GM23338 (cell line): ENCODE measurements at regions not wholly inside any gene's neighbourhood (a gene's known extent, or its start where the extent isn't known, plus 50 kb on each side); places are given as distances from the start of the nearest gene placed in this dataset.

Source experiments
- ATAC-seq: fragments of 200-7000 bp; cut with Tn5 transposase; 3 replicates; pipeline ENCODE4 v1.9.1; 2020
- DNase-seq: peaks from one replicate; pipeline ENCODE4 v3.0.0-alpha.2; 2015; ENCODE audit warnings: low spot score
- H2AFZ ChIP-seq: fragments of 200-600 bp; sonication (generic); 2 replicates; pipeline ENCODE4 v1.8.0; 2016; ENCODE audit warnings: antibody characterized with exemption, mild to moderate bottlenecking, moderate library complexity
- H3F3A ChIP-seq: fragments of 200-600 bp; sonication (generic); replicated peaks from 2 replicates; pipeline ENCODE4 v1.8.0; 2017; ENCODE audit warnings: antibody characterized with exemption, mixed run types, low read depth
- H3K27ac ChIP-seq: fragments of 200-600 bp; sonication (generic); 2 replicates; pipeline ENCODE4 v1.6.1; 2016; ENCODE audit warnings: low read depth
- H3K27me3 ChIP-seq: fragments of 200-600 bp; sonication (generic); 2 replicates; pipeline ENCODE4 v1.8.0; 2016; ENCODE audit warnings: mild to moderate bottlenecking, mixed run types, moderate library complexity; ENCODE audit not compliant: insufficient read depth
- H3K36me3 ChIP-seq: fragments of 200-600 bp; sonication (generic); 2 replicates; pipeline ENCODE4 v1.8.0; 2016; ENCODE audit warnings: mild to moderate bottlenecking; ENCODE audit not compliant: insufficient read depth
- H3K4me1 ChIP-seq: fragments of 200-600 bp; sonication (generic); 2 replicates; pipeline ENCODE4 v1.8.0; 2016; ENCODE audit warnings: mild to moderate bottlenecking, moderate library complexity; ENCODE audit not compliant: insufficient read depth
- H3K4me2 ChIP-seq: fragments of 200-600 bp; sonication (generic); 2 replicates; pipeline ENCODE4 v1.7.1; 2017; ENCODE audit warnings: mixed run types
- H3K4me3 ChIP-seq: fragments of 200-600 bp; sonication (generic); 2 replicates; pipeline ENCODE4 v1.6.1; 2016; ENCODE audit warnings: mixed run types
- H3K79me2 ChIP-seq: fragments of 200-600 bp; sonication (generic); replicated peaks from 2 replicates; pipeline ENCODE4 v1.8.0; 2017; ENCODE audit warnings: mild to moderate bottlenecking; ENCODE audit not compliant: insufficient read depth
- H3K9me2 ChIP-seq: fragments of 200-600 bp; sonication (generic); 2 replicates; pipeline ENCODE4 v1.8.0; 2017; ENCODE audit not compliant: insufficient read depth
- H4K20me1 ChIP-seq: fragments of 200-600 bp; sonication (generic); replicated peaks from 2 replicates; pipeline ENCODE4 v1.8.0; 2017; ENCODE audit warnings: mild to moderate bottlenecking; ENCODE audit not compliant: insufficient read depth
- H3K27ac Mint-ChIP-seq: 2 replicates; pipeline ENCODE4 v1.8.0; 2020; ENCODE audit warnings: inconsistent platforms, mild to moderate bottlenecking, moderate library complexity, mixed read lengths
- H3K27me3 Mint-ChIP-seq: 3 replicates; pipeline ENCODE4 v1.8.0; 2022; ENCODE audit warnings: low read depth, mild to moderate bottlenecking, moderate library complexity, mixed read lengths, inconsistent platforms; ENCODE audit not compliant: insufficient read depth, poor library complexity
- H3K36me3 Mint-ChIP-seq: 3 replicates; pipeline ENCODE4 v1.8.0; 2021; ENCODE audit warnings: low read depth, mild to moderate bottlenecking, inconsistent platforms, moderate library complexity, mixed read lengths
- H3K4me1 Mint-ChIP-seq: 3 replicates; pipeline ENCODE4 v1.8.0; 2020; ENCODE audit warnings: mild to moderate bottlenecking, inconsistent platforms, mixed read lengths
- H3K4me3 Mint-ChIP-seq: 3 replicates; pipeline ENCODE4 v1.8.0; 2021; ENCODE audit warnings: moderate library complexity, mild to moderate bottlenecking, inconsistent platforms, mixed read lengths
- H3K9me3 Mint-ChIP-seq: 3 replicates; pipeline ENCODE4 v1.8.0; 2020; ENCODE audit warnings: moderate library complexity, mild to moderate bottlenecking, inconsistent platforms, mixed read lengths
- CREB1 ChIP-seq: fragments of 250-450 bp; sonication (Bioruptor Pico); IDR thresholded peaks from 2 replicates; pipeline ENCODE4 v1.5.0; 2020; ENCODE audit warnings: low read depth, mild to moderate bottlenecking, moderate library complexity
- EZH2 ChIP-seq: fragments of 200-600 bp; sonication (generic); IDR thresholded peaks from one replicate; pipeline ENCODE4 v1.8.0; 2017; ENCODE audit warnings: antibody characterized with exemption, mild to moderate bottlenecking, low read depth; ENCODE audit not compliant: unreplicated experiment
- EZH2phosphoT487 ChIP-seq: fragments of 200-600 bp; sonication (generic); IDR thresholded peaks from one replicate; pipeline ENCODE4 v1.8.1; 2018; ENCODE audit warnings: antibody characterized with exemption; ENCODE audit not compliant: unreplicated experiment
- JUNB ChIP-seq: IDR thresholded peaks from one replicate; pipeline ENCODE4 v1.6.1; 2016; ENCODE audit warnings: antibody characterized with exemption; ENCODE audit not compliant: unreplicated experiment
- NANOG ChIP-seq: IDR thresholded peaks from 2 replicates; pipeline ENCODE4 v1.6.1; 2016; ENCODE audit warnings: antibody characterized with exemption, borderline replicate concordance
- POLR2AphosphoS5 ChIP-seq: IDR thresholded peaks from 2 replicates; pipeline ENCODE4 v1.6.1; 2016; ENCODE audit warnings: antibody characterized with exemption, low read depth
- STAT1 ChIP-seq: IDR thresholded peaks from one replicate; pipeline ENCODE4 v1.6.1; 2016; ENCODE audit warnings: antibody characterized with exemption; ENCODE audit not compliant: unreplicated experiment
- ZNF114 ChIP-seq: fragments of 250-450 bp; sonication (Bioruptor Pico); IDR thresholded peaks from 2 replicates; pipeline ENCODE4 v1.5.0; 2020; ENCODE audit warnings: mild to moderate bottlenecking, moderate library complexity
- ZNF331 ChIP-seq: fragments of 250-450 bp; sonication (Bioruptor Pico); IDR thresholded peaks from 2 replicates; pipeline ENCODE4 v1.5.0; 2020; ENCODE audit warnings: low read depth, mild to moderate bottlenecking, moderate library complexity
- TF ChIP-seq, protein P1 (sequence below): IDR thresholded peaks from 2 replicates; pipeline ENCODE4 v1.6.1; 2016; ENCODE audit warnings: antibody characterized with exemption
- TF ChIP-seq, protein P2 (sequence below): IDR thresholded peaks from one replicate; pipeline ENCODE4 v1.6.1; 2018; ENCODE audit warnings: antibody characterized with exemption; ENCODE audit not compliant: unreplicated experiment
- TF ChIP-seq, protein P3 (sequence below): fragments of 250-450 bp; sonication (Bioruptor Pico); IDR thresholded peaks from 2 replicates; pipeline ENCODE4 v1.5.0; 2020; ENCODE audit warnings: mild to moderate bottlenecking, moderate library complexity

DNA sequence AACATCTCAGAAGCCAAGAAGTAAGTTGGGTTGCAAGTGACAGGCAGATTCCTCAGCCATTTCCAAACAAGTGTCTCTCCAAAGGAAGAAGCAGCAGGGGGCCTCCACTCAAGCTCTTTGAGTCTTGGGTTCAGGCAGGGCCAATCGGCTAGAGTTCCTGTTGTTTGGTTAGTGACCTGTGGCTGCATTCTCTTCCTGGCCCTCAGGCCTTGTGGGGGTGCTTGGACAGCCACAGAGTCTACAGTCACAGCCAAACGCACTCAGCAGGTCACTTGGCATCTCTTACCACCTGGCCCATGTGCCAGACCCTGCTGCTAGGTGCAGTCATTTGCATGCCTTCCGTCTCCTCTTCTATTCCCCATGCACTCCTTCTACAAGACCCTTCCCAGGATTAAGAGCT is 353.9 kb downstream of the GRIN2B start (continued):
- no peak for TF ChIP-seq ZNF331
- no peak for TF ChIP-seq CREB1 (CRISPR knock-in tag)
- no peak for TF ChIP-seq EZH2
- TF ChIP-seq, protein P1, sequence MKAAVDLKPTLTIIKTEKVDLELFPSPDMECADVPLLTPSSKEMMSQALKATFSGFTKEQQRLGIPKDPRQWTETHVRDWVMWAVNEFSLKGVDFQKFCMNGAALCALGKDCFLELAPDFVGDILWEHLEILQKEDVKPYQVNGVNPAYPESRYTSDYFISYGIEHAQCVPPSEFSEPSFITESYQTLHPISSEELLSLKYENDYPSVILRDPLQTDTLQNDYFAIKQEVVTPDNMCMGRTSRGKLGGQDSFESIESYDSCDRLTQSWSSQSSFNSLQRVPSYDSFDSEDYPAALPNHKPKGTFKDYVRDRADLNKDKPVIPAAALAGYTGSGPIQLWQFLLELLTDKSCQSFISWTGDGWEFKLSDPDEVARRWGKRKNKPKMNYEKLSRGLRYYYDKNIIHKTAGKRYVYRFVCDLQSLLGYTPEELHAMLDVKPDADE = no peak
- TF ChIP-seq NANOG = no peak

DNA sequence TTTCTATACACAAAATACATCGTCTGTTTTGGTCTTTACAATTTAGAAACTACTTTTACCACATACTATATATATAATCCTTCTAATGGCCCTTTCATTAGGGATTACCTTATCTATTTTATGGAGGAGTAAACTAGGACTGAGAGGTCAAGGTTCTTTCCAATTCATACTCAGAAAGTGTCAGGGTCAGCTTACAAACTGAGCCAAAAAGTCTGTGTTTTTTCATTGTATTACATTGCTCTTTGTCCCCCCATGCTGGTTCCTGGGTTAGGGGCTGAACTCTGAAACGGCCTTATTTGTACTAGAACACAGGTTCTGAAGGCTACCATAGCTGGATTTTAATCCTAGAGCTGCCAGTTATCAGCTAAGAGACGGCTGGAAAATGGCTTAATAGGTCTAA is 368.1 kb downstream of the GRIN2B start:
- H3K27ac ChIP-seq = no peak overlapping the region
- no peaks in the 10 kb centered on the region; the same call in 1 of the 3 replicates for H3K36me3 Mint-ChIP-seq
- H3K4me3 Mint-ChIP-seq = no peak overlapping the region
- no peaks in the 10 kb centered on the region for H3K27me3 ChIP-seq
- DNase-seq (no peak), ATAC-seq (no peak)
- no peak overlapping the region for H2AFZ ChIP-seq
- H4K20me1 ChIP-seq = no peaks in the 10 kb centered on the region; the same call in none of the 2 replicates
- no peaks in the 10 kb centered on the region for H3K79me2 ChIP-seq
- H3K9me3 Mint-ChIP-seq = no peaks in the 10 kb centered on the region
- H3K4me1 Mint-ChIP-seq = no peaks in the 10 kb centered on the region; the same call in 2 of the 3 replicates
- peaks cover 4% of the 10 kb centered on the region for H3K27me3 Mint-ChIP-seq
- no peak overlapping the region for H3K4me3 ChIP-seq
- no peaks in the 10 kb centered on the region for H3K4me1 ChIP-seq
- no peaks in the 10 kb centered on the region for H3K36me3 ChIP-seq
- no peak overlapping the region for H3K4me2 ChIP-seq
- H3K27ac Mint-ChIP-seq = no peak overlapping the region
- H3F3A ChIP-seq = no peaks in the 10 kb centered on the region
- H3K9me2 ChIP-seq = no peaks in the 10 kb centered on the region
- TF ChIP-seq, protein P1 = no peak
- TF ChIP-seq EZH2 (no peak), EZH2phosphoT487 (no peak), ZNF114 (CRISPR knock-in tag) (no peak), POLR2AphosphoS5 (no peak), NANOG (no peak), JUNB (no peak), STAT1 (no peak), CREB1 (CRISPR knock-in tag) (no peak), ZNF331 (no peak)
- TF ChIP-seq, protein P2, sequence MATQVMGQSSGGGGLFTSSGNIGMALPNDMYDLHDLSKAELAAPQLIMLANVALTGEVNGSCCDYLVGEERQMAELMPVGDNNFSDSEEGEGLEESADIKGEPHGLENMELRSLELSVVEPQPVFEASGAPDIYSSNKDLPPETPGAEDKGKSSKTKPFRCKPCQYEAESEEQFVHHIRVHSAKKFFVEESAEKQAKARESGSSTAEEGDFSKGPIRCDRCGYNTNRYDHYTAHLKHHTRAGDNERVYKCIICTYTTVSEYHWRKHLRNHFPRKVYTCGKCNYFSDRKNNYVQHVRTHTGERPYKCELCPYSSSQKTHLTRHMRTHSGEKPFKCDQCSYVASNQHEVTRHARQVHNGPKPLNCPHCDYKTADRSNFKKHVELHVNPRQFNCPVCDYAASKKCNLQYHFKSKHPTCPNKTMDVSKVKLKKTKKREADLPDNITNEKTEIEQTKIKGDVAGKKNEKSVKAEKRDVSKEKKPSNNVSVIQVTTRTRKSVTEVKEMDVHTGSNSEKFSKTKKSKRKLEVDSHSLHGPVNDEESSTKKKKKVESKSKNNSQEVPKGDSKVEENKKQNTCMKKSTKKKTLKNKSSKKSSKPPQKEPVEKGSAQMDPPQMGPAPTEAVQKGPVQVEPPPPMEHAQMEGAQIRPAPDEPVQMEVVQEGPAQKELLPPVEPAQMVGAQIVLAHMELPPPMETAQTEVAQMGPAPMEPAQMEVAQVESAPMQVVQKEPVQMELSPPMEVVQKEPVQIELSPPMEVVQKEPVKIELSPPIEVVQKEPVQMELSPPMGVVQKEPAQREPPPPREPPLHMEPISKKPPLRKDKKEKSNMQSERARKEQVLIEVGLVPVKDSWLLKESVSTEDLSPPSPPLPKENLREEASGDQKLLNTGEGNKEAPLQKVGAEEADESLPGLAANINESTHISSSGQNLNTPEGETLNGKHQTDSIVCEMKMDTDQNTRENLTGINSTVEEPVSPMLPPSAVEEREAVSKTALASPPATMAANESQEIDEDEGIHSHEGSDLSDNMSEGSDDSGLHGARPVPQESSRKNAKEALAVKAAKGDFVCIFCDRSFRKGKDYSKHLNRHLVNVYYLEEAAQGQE = no peak
- TF ChIP-seq, protein P3, sequence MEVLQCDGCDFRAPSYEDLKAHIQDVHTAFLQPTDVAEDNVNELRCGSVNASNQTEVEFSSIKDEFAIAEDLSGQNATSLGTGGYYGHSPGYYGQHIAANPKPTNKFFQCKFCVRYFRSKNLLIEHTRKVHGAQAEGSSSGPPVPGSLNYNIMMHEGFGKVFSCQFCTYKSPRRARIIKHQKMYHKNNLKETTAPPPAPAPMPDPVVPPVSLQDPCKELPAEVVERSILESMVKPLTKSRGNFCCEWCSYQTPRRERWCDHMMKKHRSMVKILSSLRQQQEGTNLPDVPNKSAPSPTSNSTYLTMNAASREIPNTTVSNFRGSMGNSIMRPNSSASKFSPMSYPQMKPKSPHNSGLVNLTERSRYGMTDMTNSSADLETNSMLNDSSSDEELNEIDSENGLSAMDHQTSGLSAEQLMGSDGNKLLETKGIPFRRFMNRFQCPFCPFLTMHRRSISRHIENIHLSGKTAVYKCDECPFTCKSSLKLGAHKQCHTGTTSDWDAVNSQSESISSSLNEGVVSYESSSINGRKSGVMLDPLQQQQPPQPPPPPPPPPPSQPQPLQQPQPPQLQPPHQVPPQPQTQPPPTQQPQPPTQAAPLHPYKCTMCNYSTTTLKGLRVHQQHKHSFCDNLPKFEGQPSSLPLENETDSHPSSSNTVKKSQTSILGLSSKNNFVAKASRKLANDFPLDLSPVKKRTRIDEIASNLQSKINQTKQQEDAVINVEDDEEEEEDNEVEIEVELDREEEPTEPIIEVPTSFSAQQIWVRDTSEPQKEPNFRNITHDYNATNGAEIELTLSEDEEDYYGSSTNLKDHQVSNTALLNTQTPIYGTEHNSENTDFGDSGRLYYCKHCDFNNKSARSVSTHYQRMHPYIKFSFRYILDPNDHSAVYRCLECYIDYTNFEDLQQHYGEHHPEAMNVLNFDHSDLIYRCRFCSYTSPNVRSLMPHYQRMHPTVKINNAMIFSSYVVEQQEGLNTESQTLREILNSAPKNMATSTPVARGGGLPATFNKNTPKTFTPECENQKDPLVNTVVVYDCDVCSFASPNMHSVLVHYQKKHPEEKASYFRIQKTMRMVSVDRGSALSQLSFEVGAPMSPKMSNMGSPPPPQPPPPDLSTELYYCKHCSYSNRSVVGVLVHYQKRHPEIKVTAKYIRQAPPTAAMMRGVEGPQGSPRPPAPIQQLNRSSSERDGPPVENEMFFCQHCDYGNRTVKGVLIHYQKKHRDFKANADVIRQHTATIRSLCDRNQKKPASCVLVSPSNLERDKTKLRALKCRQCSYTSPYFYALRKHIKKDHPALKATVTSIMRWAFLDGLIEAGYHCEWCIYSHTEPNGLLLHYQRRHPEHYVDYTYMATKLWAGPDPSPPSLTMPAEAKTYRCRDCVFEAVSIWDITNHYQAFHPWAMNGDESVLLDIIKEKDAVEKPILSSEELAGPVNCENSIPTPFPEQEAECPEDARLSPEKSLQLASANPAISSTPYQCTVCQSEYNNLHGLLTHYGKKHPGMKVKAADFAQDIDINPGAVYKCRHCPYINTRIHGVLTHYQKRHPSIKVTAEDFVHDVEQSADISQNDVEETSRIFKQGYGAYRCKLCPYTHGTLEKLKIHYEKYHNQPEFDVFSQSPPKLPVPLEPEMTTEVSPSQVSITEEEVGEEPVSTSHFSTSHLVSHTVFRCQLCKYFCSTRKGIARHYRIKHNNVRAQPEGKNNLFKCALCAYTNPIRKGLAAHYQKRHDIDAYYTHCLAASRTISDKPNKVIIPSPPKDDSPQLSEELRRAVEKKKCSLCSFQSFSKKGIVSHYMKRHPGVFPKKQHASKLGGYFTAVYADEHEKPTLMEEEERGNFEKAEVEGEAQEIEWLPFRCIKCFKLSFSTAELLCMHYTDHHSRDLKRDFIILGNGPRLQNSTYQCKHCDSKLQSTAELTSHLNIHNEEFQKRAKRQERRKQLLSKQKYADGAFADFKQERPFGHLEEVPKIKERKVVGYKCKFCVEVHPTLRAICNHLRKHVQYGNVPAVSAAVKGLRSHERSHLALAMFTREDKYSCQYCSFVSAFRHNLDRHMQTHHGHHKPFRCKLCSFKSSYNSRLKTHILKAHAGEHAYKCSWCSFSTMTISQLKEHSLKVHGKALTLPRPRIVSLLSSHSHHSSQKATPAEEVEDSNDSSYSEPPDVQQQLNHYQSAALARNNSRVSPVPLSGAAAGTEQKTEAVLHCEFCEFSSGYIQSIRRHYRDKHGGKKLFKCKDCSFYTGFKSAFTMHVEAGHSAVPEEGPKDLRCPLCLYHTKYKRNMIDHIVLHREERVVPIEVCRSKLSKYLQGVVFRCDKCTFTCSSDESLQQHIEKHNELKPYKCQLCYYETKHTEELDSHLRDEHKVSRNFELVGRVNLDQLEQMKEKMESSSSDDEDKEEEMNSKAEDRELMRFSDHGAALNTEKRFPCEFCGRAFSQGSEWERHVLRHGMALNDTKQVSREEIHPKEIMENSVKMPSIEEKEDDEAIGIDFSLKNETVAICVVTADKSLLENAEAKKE (CRISPR knock-in tag) = no peak
